ENCODE measurements at regions not wholly inside any gene's neighbourhood (a gene's known extent, or its start where the extent isn't known, plus 50 kb on each side); places are given as distances from the start of the nearest gene placed in this dataset.

GRCh38 chr6:165823609-165824326, 160.7 kb upstream of the PDE10A start:
- Histone ChIP-seq H2BK5ac (ENCODE audit: low read depth, low read length, poor library complexity, severe bottlenecking) (no peak overlapping the region), H3K18ac (ENCODE audit: low read depth, low read length) (no peak overlapping the region), H3K56ac (ENCODE audit: extremely low read depth, insufficient read depth, low read length) (no peak overlapping the region), H3K9me1 (ENCODE audit: insufficient read depth, low read length) (no peaks in the 10 kb centered on the region), H2BK120ac (ENCODE audit: low read depth, low read length) (no peak overlapping the region), H3K4me1 (ENCODE audit: control insufficient read depth, insufficient read depth, low read length) (peaks cover 3% of the 10 kb centered on the region), H2BK15ac (ENCODE audit: low read depth, low read length) (no peak overlapping the region), H4K8ac (ENCODE audit: low read depth in 2 of 2, low read length in 2 of 2) (no peak overlapping the region), H4K91ac (ENCODE audit: insufficient read depth, low read depth, low read length) (no peak overlapping the region), H4K20me1 (ENCODE audit: insufficient read depth, low read length) (no peaks in the 10 kb centered on the region; the same call in 1 of the 2 replicates), H3K4ac (ENCODE audit: low read depth, low read length) (no peak overlapping the region), H3K14ac (replicated peaks; ENCODE audit: low read depth, low read length) (no peak overlapping the region), H3K9me3 (ENCODE audit: control insufficient read depth, insufficient read depth, low read length) (no peaks in the 10 kb centered on the region), H2AK5ac (ENCODE audit: low read depth, low read length) (no peak overlapping the region), H3K36me3 (ENCODE audit: control insufficient read depth, insufficient read depth, low read length) (no peaks in the 10 kb centered on the region; the same call in 1 of the 2 replicates), H3K4me2 (ENCODE audit: low read depth, low read length) (no peak overlapping the region), H3K27me3 (ENCODE audit: control insufficient read depth, insufficient read depth, low read length) (0 out of 2 replicates have a peak, but pooled peaks cover 2% of the 10 kb centered on the region), H3K9ac (ENCODE audit: low read depth, low read length) (no peak overlapping the region), H2BK20ac (ENCODE audit: low read depth, low read length) (no peak overlapping the region), H3K4me3 (ENCODE audit: insufficient read depth, low read depth, low read length) (no peak overlapping the region), H2AK9ac (replicated peaks; ENCODE audit: low read depth, low read length, poor library complexity) (no peak overlapping the region), H4K5ac (ENCODE audit: low read depth, low read length) (no peak overlapping the region), H2AFZ (replicated peaks; ENCODE audit: low read length, poor library complexity) (no peak overlapping the region), H3K23ac (ENCODE audit: low read depth, low read length) (no peak overlapping the region), H3K79me1 (ENCODE audit: low read depth in 1 of 2, low read length in 2 of 2) (no peaks in the 10 kb centered on the region), H3K27ac (ENCODE audit: insufficient read depth, low read length) (no peak overlapping the region)
- ChIA-PET POLR2A (ENCODE audit: unreplicated experiment) (no interaction called here), CTCF (no interaction called here)
- dilution Hi-C loops (cut with HindIII; ENCODE audit: low sequenced_read_pairs, unreplicated experiment) (no loop called here), intact Hi-C loops (cut with micrococcal nuclease) (no loop called here), in situ Hi-C loops (cut with MboI; ENCODE audit: low sequenced_read_pairs) (no loop called here)
- no peak for DNase-seq
- TF ChIP-seq NFE2L2 (IDR thresholded peaks at IDR 0.05; ENCODE audit: low read depth, low read length) (no peak), MAZ (IDR thresholded peaks at IDR 0.05; ENCODE audit: borderline replicate concordance, low read depth, low read length) (no peak), SMC3 (IDR thresholded peaks at IDR 0.05; ENCODE audit: low read depth, low read length) (no peak), RAD21 (IDR thresholded peaks at IDR 0.05; ENCODE audit: low read length) (no peak), ELK1 (IDR thresholded peaks at IDR 0.05; ENCODE audit: borderline replicate concordance, low read depth, low read length) (no peak), CTCF (conservative IDR thresholded peaks at IDR 0.05; ENCODE audit: low read depth, low read length) (no peak), POLR2A (IDR thresholded peaks at IDR 0.05; ENCODE audit: low read depth, low read length) (no peak), MXI1 (IDR thresholded peaks at IDR 0.05; ENCODE audit: borderline replicate concordance, low read depth, low read length) (no peak), CHD1 (IDR thresholded peaks at IDR 0.05; ENCODE audit: low read depth, low read length) (no peak), RFX5 (IDR thresholded peaks at IDR 0.05; ENCODE audit: low read depth, low read length) (no peak), FOS (IDR thresholded peaks at IDR 0.05; ENCODE audit: low read depth, low read length) (no peak), RCOR1 (IDR thresholded peaks at IDR 0.05; ENCODE audit: insufficient replicate concordance, low read length) (no peak), MAFK (IDR thresholded peaks at IDR 0.05; ENCODE audit: low read depth, low read length) (no peak), USF2 (IDR thresholded peaks at IDR 0.05; ENCODE audit: low read depth, low read length) (no peak), BHLHE40 (IDR thresholded peaks at IDR 0.05; ENCODE audit: low read depth, low read length) (no peak), CEBPB (IDR thresholded peaks at IDR 0.05; ENCODE audit: low read depth, low read length) (no peak)
- no peak for ATAC-seq (ENCODE audit: low read depth)
- no TSS peak for BruUV-seq (replicated peaks)
- no CpG with 5 or more reads among the region's 10 CpGs for WGBS, 2 experiments (ENCODE audit: extremely low coverage in 2 of 2, insufficient read length in 1 of 2)
